ENCODE measurements at regions not wholly inside any gene's neighbourhood (a gene's known extent, or its start where the extent isn't known, plus 50 kb on each side); places are given as distances from the start of the nearest gene placed in this dataset.

- TF ChIP-seq EZH2 (IDR thresholded peaks at IDR 0.05; ENCODE audit: low read length) (no peak), CTCF (optimal IDR thresholded peaks at IDR 0.05 in 1 of 3, IDR thresholded peaks at IDR 0.05 in 1 of 3, conservative IDR thresholded peaks at IDR 0.05 in 1 of 3; ENCODE audit: extremely low read depth in 1 of 3, insufficient read depth in 2 of 3, low read length in 3 of 3) (no peak)
Observed at GRCh38 chr4:187908731-187909130, 86.8 kb upstream of the ZFP42 start.
